ENCODE measurements at regions not wholly inside any gene's neighbourhood (a gene's known extent, or its start where the extent isn't known, plus 50 kb on each side); places are given as distances from the start of the nearest gene placed in this dataset.
A peak's percentile ranks its signal among the peaks of the same experiment; 100 is the strongest.

DNA sequence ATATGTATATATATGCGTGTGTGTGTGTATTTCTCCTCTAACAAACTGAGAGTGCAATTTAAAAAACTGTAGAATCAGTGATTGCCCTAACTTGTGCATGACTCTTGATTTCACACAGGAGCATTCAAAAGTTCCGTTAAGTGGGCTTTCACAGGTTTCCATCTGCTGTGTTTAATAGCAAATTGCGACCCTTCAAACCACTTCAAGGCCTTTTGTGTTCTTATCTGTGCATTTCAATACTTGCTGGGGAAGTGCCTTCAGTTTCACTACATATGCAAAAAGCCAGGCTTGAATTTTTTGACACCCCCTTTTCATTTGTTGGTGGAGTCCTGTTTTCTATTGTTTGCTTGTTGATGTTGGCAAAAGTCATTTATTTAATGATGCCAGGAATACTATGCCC lies 158.0 kb downstream of the TM9SF2 start:
- no peak overlapping the region for H3K4me2 ChIP-seq (ENCODE audit: insufficient read depth, insufficient read length, low read length)

More for the DNA sequence above, 158.0 kb downstream of the TM9SF2 start:
- Histone ChIP-seq H2BK20ac (ENCODE audit: low read depth, low read length, poor library complexity, severe bottlenecking) (no peak overlapping the region), H3K79me2 (ENCODE audit: insufficient read depth, low read length) (no peaks in the 10 kb centered on the region), H3K56ac (ENCODE audit: insufficient read length, low read depth, low read length) (no peak overlapping the region), H2BK15ac (ENCODE audit: low read depth, low read length) (no peak overlapping the region), H3K27ac (ENCODE audit: insufficient read length, low read depth, low read length) (peak overlapping the region; percentile 1), H4K91ac (ENCODE audit: insufficient read length, low read depth, low read length) (no peak overlapping the region), H2BK12ac (ENCODE audit: insufficient read length, low read depth, low read length) (no peak overlapping the region), H3K4ac (ENCODE audit: low read depth, low read length) (no peak overlapping the region), H3T11ph (ENCODE audit: low read length) (no peak overlapping the region), H4K20me1 (ENCODE audit: control insufficient read depth, insufficient read depth, insufficient read length) (no peaks in the 10 kb centered on the region), H3K23me2 (ENCODE audit: insufficient read length, low read depth, low read length, poor library complexity, severe bottlenecking) (no peaks in the 10 kb centered on the region), H3K18ac (ENCODE audit: insufficient read length, low read depth, low read length) (no peak overlapping the region), H2AFZ (ENCODE audit: low read length) (no peak overlapping the region), H3K27me3 (ENCODE audit: insufficient read depth, low read length) (no peaks in the 10 kb centered on the region), H4K5ac (ENCODE audit: insufficient read length, low read depth, low read length) (no peak overlapping the region), H3K4me1 (ENCODE audit: insufficient read depth, low read length) (peaks cover 21% of the 10 kb centered on the region), H2BK5ac (ENCODE audit: insufficient read length, low read length) (no peak overlapping the region), H3K79me1 (ENCODE audit: insufficient read depth, low read depth, low read length, poor library complexity, severe bottlenecking) (no peaks in the 10 kb centered on the region), H2AK5ac (ENCODE audit: insufficient read length, low read length) (no peak overlapping the region), H3K14ac (ENCODE audit: insufficient read depth, low read length) (no peak overlapping the region), H3K9ac (ENCODE audit: extremely low read depth, insufficient read length, low read length) (no peak overlapping the region), H3K9me3 (ENCODE audit: control insufficient read depth, low read depth, low read length) (no peaks in the 10 kb centered on the region), H2BK120ac (ENCODE audit: low read depth, low read length, poor library complexity, severe bottlenecking) (no peak overlapping the region), H4K8ac (replicated peaks; ENCODE audit: insufficient read length, low read depth, low read length) (no peak overlapping the region), H3K23ac (ENCODE audit: insufficient read length, low read depth, low read length) (no peak overlapping the region)
- TF ChIP-seq, protein P1, sequence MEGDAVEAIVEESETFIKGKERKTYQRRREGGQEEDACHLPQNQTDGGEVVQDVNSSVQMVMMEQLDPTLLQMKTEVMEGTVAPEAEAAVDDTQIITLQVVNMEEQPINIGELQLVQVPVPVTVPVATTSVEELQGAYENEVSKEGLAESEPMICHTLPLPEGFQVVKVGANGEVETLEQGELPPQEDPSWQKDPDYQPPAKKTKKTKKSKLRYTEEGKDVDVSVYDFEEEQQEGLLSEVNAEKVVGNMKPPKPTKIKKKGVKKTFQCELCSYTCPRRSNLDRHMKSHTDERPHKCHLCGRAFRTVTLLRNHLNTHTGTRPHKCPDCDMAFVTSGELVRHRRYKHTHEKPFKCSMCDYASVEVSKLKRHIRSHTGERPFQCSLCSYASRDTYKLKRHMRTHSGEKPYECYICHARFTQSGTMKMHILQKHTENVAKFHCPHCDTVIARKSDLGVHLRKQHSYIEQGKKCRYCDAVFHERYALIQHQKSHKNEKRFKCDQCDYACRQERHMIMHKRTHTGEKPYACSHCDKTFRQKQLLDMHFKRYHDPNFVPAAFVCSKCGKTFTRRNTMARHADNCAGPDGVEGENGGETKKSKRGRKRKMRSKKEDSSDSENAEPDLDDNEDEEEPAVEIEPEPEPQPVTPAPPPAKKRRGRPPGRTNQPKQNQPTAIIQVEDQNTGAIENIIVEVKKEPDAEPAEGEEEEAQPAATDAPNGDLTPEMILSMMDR (conservative IDR thresholded peaks at IDR 0.05), result no peak
- H3K4me1 Mint-ChIP-seq, result peaks cover 79% of the 10 kb centered on the region in 2 experiments
- no CpG with 5 or more reads among the region's 3 CpGs for WGBS (ENCODE audit: extremely low coverage, insufficient read length, low lambda C conversion rate)
- DNase-seq, result no peak
- no peaks in the 10 kb centered on the region for H3K36me3 Mint-ChIP-seq (ENCODE audit: insufficient read depth in 1 of 3, low read depth in 3 of 3)
- peak overlapping the region in 1 of 2 experiments; percentile 67; a peak in 2 of 5 replicates for H3K4me3 Mint-ChIP-seq
- H3K27me3 Mint-ChIP-seq (ENCODE audit: low read depth), result no peaks in the 10 kb centered on the region
- H3K27ac Mint-ChIP-seq, result peak overlapping the region; percentile 6 to 98 (median 52); a peak in 6 of 7 replicates
- no peaks in the 10 kb centered on the region for H3K9me3 Mint-ChIP-seq

Data from H9 (cell line).